Muscle of leg (tissue), 3 donors: ENCODE measurements at regions not wholly inside any gene's neighbourhood (a gene's known extent, or its start where the extent isn't known, plus 50 kb on each side); places are given as distances from the start of the nearest gene placed in this dataset.
A peak's percentile ranks its signal among the peaks of the same experiment; 100 is the strongest.

Experiments
- DNase-seq: peaks from one replicate; pipeline ENCODE4 v3.0.0; 2013
- H3K27ac ChIP-seq: one replicate; pipeline ENCODE4 v1.5.1; 2013; ENCODE audit warnings: mild to moderate bottlenecking, low read length, control low read depth
- H3K27me3 ChIP-seq: one replicate; pipeline ENCODE4 v1.6.1; 2013; ENCODE audit warnings: low read length; ENCODE audit not compliant: control insufficient read depth, insufficient read depth
- H3K36me3 ChIP-seq: one replicate; pipeline ENCODE4 v1.6.1; 2013; ENCODE audit warnings: low read length; ENCODE audit not compliant: control insufficient read depth, insufficient read depth
- H3K4me1 ChIP-seq: one replicate; pipeline ENCODE4 v1.6.1; 2013; ENCODE audit warnings: low read length; ENCODE audit not compliant: control insufficient read depth, insufficient read depth
- H3K4me3 ChIP-seq: one replicate; pipeline ENCODE4 v1.5.1; 2013; ENCODE audit warnings: low read length, control low read depth
- H3K9me3 ChIP-seq: replicated peaks from 2 replicates; pipeline ENCODE4 v1.6.1; 2013; ENCODE audit warnings: low read depth, low read length; ENCODE audit not compliant: control insufficient read depth
- WGBS: methylation state at CpG from one replicate; pipeline ENCODE4 v1.1.5; 2013; ENCODE audit warnings: missing lambda C conversion rate; ENCODE audit not compliant: insufficient coverage; 5-methylcytosine and 5-hydroxymethylcytosine counted together

- Histone ChIP-seq H3K4me3 (peak overlapping the region; percentile 51), H3K9me3 (no peaks in the 10 kb centered on the region), H3K36me3 (no peaks in the 10 kb centered on the region), H3K27ac (no peak overlapping the region), H3K27me3 (peaks cover 22% of the 10 kb centered on the region), H3K4me1 (peaks cover 15% of the 10 kb centered on the region)
- under 1% methylated on average over 71 of the region's 75 CpGs for WGBS
- peak; percentile 45 for DNase-seq
Measured at GRCh38 chr3:28575746-28576613, 227.4 kb upstream of the AZI2 start.

GRCh38 chr3:28576614-28577200, 228.1 kb upstream of the AZI2 start:
- Histone ChIP-seq H3K4me3 (peak overlapping the region; percentile 51), H3K9me3 (no peaks in the 10 kb centered on the region), H3K36me3 (no peaks in the 10 kb centered on the region), H3K27ac (no peak overlapping the region), H3K27me3 (peaks cover 22% of the 10 kb centered on the region), H3K4me1 (peaks cover 15% of the 10 kb centered on the region)
- DNase-seq = peak; percentile 7
- WGBS = 3% methylated on average over 7 of the region's 8 CpGs

- H3K4me3 ChIP-seq = no peak overlapping the region
- no peaks in the 10 kb centered on the region for H3K9me3 ChIP-seq
- H3K4me1 ChIP-seq = peaks cover 15% of the 10 kb centered on the region
- no peak overlapping the region for H3K27ac ChIP-seq
- H3K36me3 ChIP-seq = no peaks in the 10 kb centered on the region
- no peak for DNase-seq
- H3K27me3 ChIP-seq = peaks cover 22% of the 10 kb centered on the region
- no CpG with 5 or more reads among the region's 3 CpGs for WGBS
Measured at GRCh38 chr3:28577941-28578500, 229.4 kb upstream of the AZI2 start.

- Histone ChIP-seq H3K27ac (no peak overlapping the region), H3K36me3 (no peaks in the 10 kb centered on the region), H3K4me1 (no peaks in the 10 kb centered on the region), H3K9me3 (no peaks in the 10 kb centered on the region), H3K27me3 (no peaks in the 10 kb centered on the region), H3K4me3 (no peak overlapping the region)
- no peak for DNase-seq
Measured at GRCh38 chr3:28586325-28586724, 237.7 kb upstream of the AZI2 start.

- Histone ChIP-seq H3K36me3 (no peaks in the 10 kb centered on the region), H3K27ac (no peak overlapping the region), H3K27me3 (no peaks in the 10 kb centered on the region), H3K4me3 (no peak overlapping the region), H3K9me3 (no peaks in the 10 kb centered on the region), H3K4me1 (no peaks in the 10 kb centered on the region)
- WGBS = no CpG with 5 or more reads among the region's 3 CpGs
- DNase-seq = no peak
Measured at GRCh38 chr3:28587723-28588122, 239.1 kb upstream of the AZI2 start.

GRCh38 chr3:28590216-28590615, 241.6 kb upstream of the AZI2 start:
- peak; percentile 27 for DNase-seq
- no CpG with 5 or more reads among the region's 2 CpGs for WGBS
- no peaks in the 10 kb centered on the region for H3K36me3 ChIP-seq
- no peak overlapping the region for H3K27ac ChIP-seq
- H3K27me3 ChIP-seq = no peaks in the 10 kb centered on the region
- H3K4me3 ChIP-seq = no peak overlapping the region
- no peaks in the 10 kb centered on the region for H3K9me3 ChIP-seq
- no peaks in the 10 kb centered on the region for H3K4me1 ChIP-seq

- H3K4me1 ChIP-seq = no peaks in the 10 kb centered on the region
- WGBS = no CpG with 5 or more reads among the region's 3 CpGs
- no peaks in the 10 kb centered on the region for H3K36me3 ChIP-seq
- H3K9me3 ChIP-seq = no peaks in the 10 kb centered on the region
- no peak overlapping the region for H3K4me3 ChIP-seq
- no peaks in the 10 kb centered on the region for H3K27me3 ChIP-seq
- no peak overlapping the region for H3K27ac ChIP-seq
- DNase-seq = peak; percentile 3
Measured at GRCh38 chr3:28590860-28591259, 242.2 kb upstream of the AZI2 start.

GRCh38 chr3:28595372-28595771, 246.7 kb upstream of the AZI2 start:
- no peaks in the 10 kb centered on the region for H3K36me3 ChIP-seq
- no peak overlapping the region for H3K4me3 ChIP-seq
- no peaks in the 10 kb centered on the region for H3K9me3 ChIP-seq
- no peak overlapping the region for H3K27ac ChIP-seq
- 72% methylated on average over 3 of the region's 4 CpGs for WGBS
- no peaks in the 10 kb centered on the region for H3K4me1 ChIP-seq
- no peak for DNase-seq
- H3K27me3 ChIP-seq = no peaks in the 10 kb centered on the region

- Histone ChIP-seq H3K4me3 (no peak overlapping the region), H3K9me3 (no peaks in the 10 kb centered on the region), H3K27ac (no peak overlapping the region), H3K4me1 (no peaks in the 10 kb centered on the region), H3K36me3 (no peaks in the 10 kb centered on the region), H3K27me3 (no peaks in the 10 kb centered on the region)
- DNase-seq = no peak
- WGBS = 73% methylated on average over 3 of the region's 6 CpGs
Measured at GRCh38 chr3:28597452-28597851, 248.8 kb upstream of the AZI2 start.

GRCh38 chr3:28598165-28598564, 249.5 kb upstream of the AZI2 start:
- Histone ChIP-seq H3K36me3 (no peaks in the 10 kb centered on the region), H3K4me1 (no peaks in the 10 kb centered on the region), H3K27ac (no peak overlapping the region), H3K4me3 (no peak overlapping the region), H3K27me3 (no peaks in the 10 kb centered on the region), H3K9me3 (no peaks in the 10 kb centered on the region)
- DNase-seq = no peak
- WGBS = 85% methylated on average over 4 of the region's 4 CpGs
